Brain pericyte (primary cell): ENCODE measurements at regions not wholly inside any gene's neighbourhood (a gene's known extent, or its start where the extent isn't known, plus 50 kb on each side); places are given as distances from the start of the nearest gene placed in this dataset.
A peak's percentile ranks its signal among the peaks of the same experiment; 100 is the strongest.

ENCODE experiments used
- DNase-seq: peaks from one replicate; pipeline ENCODE4 v3.0.0-alpha.2; 2012; ENCODE audit warnings: low read depth, low spot score

- DNase-seq: no peak
Measured at GRCh38 chr18:22673182-22673862, 255.6 kb upstream of the CTAGE1 start.

- peak; percentile 71 for DNase-seq
Measured at GRCh38 chr18:22674272-22674671, 256.6 kb upstream of the CTAGE1 start.

- DNase-seq: no peak
Measured at GRCh38 chr18:22675006-22675405, 257.3 kb upstream of the CTAGE1 start.

- DNase-seq: no peak
Measured at GRCh38 chr18:22676423-22676822, 256.7 kb upstream of the RBBP8 start.

- DNase-seq: no peak
Measured at GRCh38 chr18:22678486-22678885, 254.6 kb upstream of the RBBP8 start.

- no peak for DNase-seq
Measured at GRCh38 chr18:22680944-22681343, 252.2 kb upstream of the RBBP8 start.

GRCh38 chr18:22681908-22682307, 251.2 kb upstream of the RBBP8 start:
- DNase-seq: no peak

- DNase-seq: no peak
Measured at GRCh38 chr18:22682720-22683119, 250.4 kb upstream of the RBBP8 start.

GRCh38 chr18:22683196-22683676, 249.9 kb upstream of the RBBP8 start:
- no peak for DNase-seq

GRCh38 chr18:22683786-22684185, 249.3 kb upstream of the RBBP8 start:
- DNase-seq: no peak

- DNase-seq: no peak
Measured at GRCh38 chr18:22684268-22684667, 248.9 kb upstream of the RBBP8 start.

- no peak for DNase-seq
Measured at GRCh38 chr18:22685788-22686187, 247.3 kb upstream of the RBBP8 start.

- DNase-seq: no peak
Measured at GRCh38 chr18:22687892-22688680, 245.0 kb upstream of the RBBP8 start.

GRCh38 chr18:22688877-22689496, 244.1 kb upstream of the RBBP8 start:
- DNase-seq: no peak

- no peak for DNase-seq
Measured at GRCh38 chr18:22689712-22690111, 243.4 kb upstream of the RBBP8 start.

GRCh38 chr18:22690556-22690955, 242.6 kb upstream of the RBBP8 start:
- no peak for DNase-seq

- no peak for DNase-seq
Measured at GRCh38 chr18:22691946-22692710, 241.0 kb upstream of the RBBP8 start.

- no peak for DNase-seq
Measured at GRCh38 chr18:22694954-22695353, 238.2 kb upstream of the RBBP8 start.

GRCh38 chr18:22695674-22696073, 237.5 kb upstream of the RBBP8 start:
- no peak for DNase-seq

- DNase-seq: no peak
Measured at GRCh38 chr18:22697561-22697960, 235.6 kb upstream of the RBBP8 start.

- DNase-seq: no peak
Measured at GRCh38 chr18:22698711-22699110, 234.4 kb upstream of the RBBP8 start.

GRCh38 chr18:22699629-22700028, 233.5 kb upstream of the RBBP8 start:
- no peak for DNase-seq
